ENCODE measurements at regions not wholly inside any gene's neighbourhood (a gene's known extent, or its start where the extent isn't known, plus 50 kb on each side); places are given as distances from the start of the nearest gene placed in this dataset.

GRCh38 chr7:119197172-119197876 is 972.8 kb downstream of the ANKRD7 start:
- dilution Hi-C loops (cut with MboI; ENCODE audit: extremely low pct_ligation_motif_present, low sequenced_read_pairs): no loop called here
- H3K36me3 ChIP-seq (ENCODE audit: control insufficient read depth in 2 of 2, extremely low read depth in 1 of 2, insufficient read depth in 2 of 2, low read length in 2 of 2): no peaks in the 10 kb centered on the region
- no peaks in the 10 kb centered on the region for H3K79me2 ChIP-seq (ENCODE audit: control insufficient read depth, insufficient read depth, low read length)
- no peaks in the 10 kb centered on the region for H3K4me1 ChIP-seq (ENCODE audit: control insufficient read depth, extremely low read depth, insufficient read depth, low read length)
- no peaks in the 10 kb centered on the region for H3K9me3 ChIP-seq (ENCODE audit: control insufficient read depth, low read depth, low read length)
- H3K4me2 ChIP-seq (ENCODE audit: control insufficient read depth, extremely low read depth, insufficient read depth, low read depth, low read length): peak overlapping the region; percentile 33
- H3K27me3 ChIP-seq (ENCODE audit: control insufficient read depth, extremely low read depth, insufficient read depth, low read length): no peaks in the 10 kb centered on the region
- no peak overlapping the region for H3K27ac ChIP-seq (ENCODE audit: control insufficient read depth, insufficient read depth, low read length)
- no peak overlapping the region for H3K4me3 ChIP-seq (ENCODE audit: control insufficient read depth in 2 of 3, extremely low read depth in 1 of 3, insufficient read depth in 2 of 3, low read depth in 1 of 3, low read length in 3 of 3)
- H2AFZ ChIP-seq (ENCODE audit: control insufficient read depth, low read length): peak overlapping the region; percentile 52
- H4K20me1 ChIP-seq (ENCODE audit: control insufficient read depth, extremely low read depth, insufficient read depth, low read length): no peaks in the 10 kb centered on the region
- FAIRE-seq: no peak
- no peak for TF ChIP-seq CTCF (optimal IDR thresholded peaks at IDR 0.05 in 1 of 3, IDR thresholded peaks at IDR 0.05 in 1 of 3, conservative IDR thresholded peaks at IDR 0.05 in 1 of 3; ENCODE audit: extremely low read depth in 1 of 3, insufficient read depth in 2 of 3, low read length in 3 of 3)
- TF ChIP-seq EZH2 (IDR thresholded peaks at IDR 0.05; ENCODE audit: low read length): no peak
- no peak overlapping the region for H3K9ac ChIP-seq (ENCODE audit: control insufficient read depth, extremely low read depth, insufficient read depth, low read length)
- no peaks in the 10 kb centered on the region for H3K9me1 ChIP-seq (ENCODE audit: control insufficient read depth, extremely low read depth, insufficient read depth, low read length)
- DNase-seq (ENCODE audit: low read depth, low spot score): no peak

GRCh38 chr7:119197877-119198527 is 973.5 kb downstream of the ANKRD7 start:
- Histone ChIP-seq H3K4me1 (ENCODE audit: control insufficient read depth, extremely low read depth, insufficient read depth, low read length) (no peaks in the 10 kb centered on the region), H3K9me3 (ENCODE audit: control insufficient read depth, low read depth, low read length) (no peaks in the 10 kb centered on the region), H3K4me3 (ENCODE audit: control insufficient read depth in 2 of 3, extremely low read depth in 1 of 3, insufficient read depth in 2 of 3, low read depth in 1 of 3, low read length in 3 of 3) (no peak overlapping the region), H3K36me3 (ENCODE audit: control insufficient read depth in 2 of 2, extremely low read depth in 1 of 2, insufficient read depth in 2 of 2, low read length in 2 of 2) (no peaks in the 10 kb centered on the region), H3K4me2 (ENCODE audit: control insufficient read depth, extremely low read depth, insufficient read depth, low read depth, low read length) (peak overlapping the region; percentile 33), H3K79me2 (ENCODE audit: control insufficient read depth, insufficient read depth, low read length) (no peaks in the 10 kb centered on the region), H2AFZ (ENCODE audit: control insufficient read depth, low read length) (peak overlapping the region; percentile 17), H3K9me1 (ENCODE audit: control insufficient read depth, extremely low read depth, insufficient read depth, low read length) (no peaks in the 10 kb centered on the region), H3K27me3 (ENCODE audit: control insufficient read depth, extremely low read depth, insufficient read depth, low read length) (no peaks in the 10 kb centered on the region), H4K20me1 (ENCODE audit: control insufficient read depth, extremely low read depth, insufficient read depth, low read length) (no peaks in the 10 kb centered on the region), H3K27ac (ENCODE audit: control insufficient read depth, insufficient read depth, low read length) (no peak overlapping the region), H3K9ac (ENCODE audit: control insufficient read depth, extremely low read depth, insufficient read depth, low read length) (no peak overlapping the region)
- dilution Hi-C loops (cut with MboI; ENCODE audit: extremely low pct_ligation_motif_present, low sequenced_read_pairs): no loop called here
- FAIRE-seq (peak; percentile 56), DNase-seq (ENCODE audit: low read depth, low spot score) (peak; percentile 11)
- TF ChIP-seq EZH2 (IDR thresholded peaks at IDR 0.05; ENCODE audit: low read length) (no peak), CTCF (optimal IDR thresholded peaks at IDR 0.05 in 1 of 3, IDR thresholded peaks at IDR 0.05 in 1 of 3, conservative IDR thresholded peaks at IDR 0.05 in 1 of 3; ENCODE audit: extremely low read depth in 1 of 3, insufficient read depth in 2 of 3, low read length in 3 of 3) (peak; percentile 77 to 83 (median 82))

All from keratinocyte (primary cell).